Epidermal melanocyte (primary cell): ENCODE measurements at regions not wholly inside any gene's neighbourhood (a gene's known extent, or its start where the extent isn't known, plus 50 kb on each side); places are given as distances from the start of the nearest gene placed in this dataset.

Experiments used
- DNase-seq: peaks from one replicate; pipeline ENCODE4 v3.0.0; 2011; ENCODE audit warnings: low spot score; ENCODE audit not compliant: insufficient read length

GRCh38 chr2:16334886-16335603, 330.6 kb downstream of the CYRIA start:
- DNase-seq = no peak

GRCh38 chr2:16334366-16334765, 331.3 kb downstream of the CYRIA start:
- no peak for DNase-seq

- no peak for DNase-seq
Measured at GRCh38 chr2:16333681-16334080, 332.0 kb downstream of the CYRIA start.

GRCh38 chr2:16332681-16333557, 332.7 kb downstream of the CYRIA start:
- DNase-seq = no peak

GRCh38 chr2:16331772-16332171, 333.9 kb downstream of the CYRIA start:
- no peak for DNase-seq

GRCh38 chr2:16330982-16331381, 334.7 kb downstream of the CYRIA start:
- no peak for DNase-seq

- no peak for DNase-seq
Measured at GRCh38 chr2:16330571-16330970, 335.1 kb downstream of the CYRIA start.

GRCh38 chr2:16330012-16330411, 335.6 kb downstream of the CYRIA start:
- DNase-seq = no peak

GRCh38 chr2:16329421-16329820, 336.2 kb downstream of the CYRIA start:
- DNase-seq = no peak

GRCh38 chr2:16328521-16329190, 337.0 kb downstream of the CYRIA start:
- no peak for DNase-seq

GRCh38 chr2:16327326-16327725, 338.3 kb downstream of the CYRIA start:
- DNase-seq = no peak

- DNase-seq = no peak
Measured at GRCh38 chr2:16326711-16327300, 338.8 kb downstream of the CYRIA start.

- DNase-seq = no peak
Measured at GRCh38 chr2:16325976-16326510, 339.6 kb downstream of the CYRIA start.

GRCh38 chr2:16325016-16325975, 340.3 kb downstream of the CYRIA start:
- no peak for DNase-seq

GRCh38 chr2:16324544-16324937, 341.1 kb downstream of the CYRIA start:
- DNase-seq = no peak

GRCh38 chr2:16323551-16324543, 341.8 kb downstream of the CYRIA start:
- no peak for DNase-seq

GRCh38 chr2:16323126-16323520, 342.5 kb downstream of the CYRIA start:
- DNase-seq = no peak

GRCh38 chr2:16322308-16323125, 343.1 kb downstream of the CYRIA start:
- no peak for DNase-seq
